SU-DHL-6 (cell line): ENCODE measurements at regions not wholly inside any gene's neighbourhood (a gene's known extent, or its start where the extent isn't known, plus 50 kb on each side); places are given as distances from the start of the nearest gene placed in this dataset.

Experiments used
- H2AFZ ChIP-seq: fragments of 200-600 bp; sonication (generic); 2 replicates; pipeline ENCODE4 v1.6.1; 2014; ENCODE audit warnings: low read depth, mild to moderate bottlenecking, moderate library complexity, mixed read lengths, antibody characterized with exemption, low read length; ENCODE audit not compliant: severe bottlenecking
- H3F3A ChIP-seq: fragments of 200-600 bp; shearing (Covaris generic); 2 replicates; pipeline ENCODE4 v1.6.0; 2016; ENCODE audit warnings: antibody characterized with exemption, mild to moderate bottlenecking; ENCODE audit not compliant: insufficient read depth
- H3K27ac ChIP-seq: fragments of 200-600 bp; sonication (generic); 2 replicates; pipeline ENCODE4 v1.5.1; 2016; ENCODE audit warnings: low read depth, mild to moderate bottlenecking, low read length, moderate library complexity, mixed read lengths
- H3K27me3 ChIP-seq: fragments of 200-600 bp; sonication (generic), shearing (Covaris generic); 2 replicates; pipeline ENCODE4 v1.6.0; 2014; ENCODE audit warnings: mild to moderate bottlenecking, low read length
- H3K36me3 ChIP-seq: fragments of 200-600 bp; sonication (generic); 2 replicates; pipeline ENCODE4 v1.6.1; 2014; ENCODE audit warnings: mild to moderate bottlenecking, low read length, mixed read lengths
- H3K4me2 ChIP-seq: fragments of 300-600, 200-600 bp; shearing (Covaris generic), sonication (generic); 2 replicates; pipeline ENCODE4 v1.6.0; 2014; ENCODE audit warnings: low read length, low read depth, mild to moderate bottlenecking; ENCODE audit not compliant: poor library complexity, severe bottlenecking
- H3K4me3 ChIP-seq: fragments of 200-600 bp; sonication (generic); 2 replicates; pipeline ENCODE4 v1.5.1; 2014; ENCODE audit warnings: antibody characterized with exemption, low read length, mild to moderate bottlenecking, mixed read lengths; ENCODE audit not compliant: insufficient read depth, poor library complexity, severe bottlenecking
- H3K79me2 ChIP-seq: fragments of 200-600 bp; sonication (generic); 2 replicates; pipeline ENCODE4 v1.6.1; 2014; ENCODE audit warnings: mild to moderate bottlenecking, low read length, moderate library complexity; ENCODE audit not compliant: insufficient read depth
- H3K9ac ChIP-seq: fragments of 200-600 bp; sonication (generic); 2 replicates; pipeline ENCODE4 v1.7.0; 2014; ENCODE audit warnings: mild to moderate bottlenecking, low read length
- H3K9me2 ChIP-seq: fragments of 200-600 bp; sonication (generic); replicated peaks from 2 replicates; pipeline ENCODE4 v1.6.1; 2014; ENCODE audit warnings: low read length; ENCODE audit not compliant: insufficient read depth
- H3K9me3 ChIP-seq: fragments of 200-600 bp; sonication (generic); 2 replicates; pipeline ENCODE4 v1.6.1; 2014; ENCODE audit warnings: low read length, mixed read lengths; ENCODE audit not compliant: insufficient read depth
- H4K20me1 ChIP-seq: fragments of 200-600 bp; sonication (generic); 2 replicates; pipeline ENCODE4 v1.6.1; 2014; ENCODE audit warnings: low read depth, mild to moderate bottlenecking, antibody characterized with exemption, low read length, moderate library complexity, mixed read lengths
- CTCF ChIP-seq: fragments of 200-600 bp; sonication (generic); IDR thresholded peaks from one replicate; pipeline ENCODE4 v1.5.1; 2017; ENCODE audit warnings: antibody characterized with exemption, mild to moderate bottlenecking, low read length, moderate library complexity; ENCODE audit not compliant: insufficient read depth, poor library complexity, severe bottlenecking
- EZH2phosphoT487 ChIP-seq: fragments of 200-600 bp; sonication (generic), shearing (Covaris generic); conservative IDR thresholded peaks from 2 replicates; pipeline ENCODE4 v1.6.1; 2018; ENCODE audit warnings: mild to moderate bottlenecking, antibody characterized with exemption, low read length, moderate library complexity, mixed read lengths

GRCh38 chr2:134199123-134199522, 54.7 kb upstream of the MGAT5 start:
- Histone ChIP-seq H3K4me3 (no peak overlapping the region), H3K27ac (no peak overlapping the region), H3K4me2 (no peak overlapping the region), H3K9me2 (no peaks in the 10 kb centered on the region), H3K9ac (no peak overlapping the region), H3F3A (no peaks in the 10 kb centered on the region), H3K79me2 (peaks cover 16% of the 10 kb centered on the region; the same call in 1 of the 2 replicates), H3K9me3 (no peaks in the 10 kb centered on the region), H3K36me3 (no peaks in the 10 kb centered on the region), H4K20me1 (no peaks in the 10 kb centered on the region; the same call in 1 of the 2 replicates), H2AFZ (no peak overlapping the region), H3K27me3 (no peaks in the 10 kb centered on the region)
- no peak for TF ChIP-seq CTCF
- no peak for TF ChIP-seq EZH2phosphoT487

GRCh38 chr2:134200036-134200618, 53.7 kb upstream of the MGAT5 start:
- TF ChIP-seq EZH2phosphoT487 (no peak), CTCF (no peak)
- Histone ChIP-seq H3K36me3 (no peaks in the 10 kb centered on the region), H3K27ac (no peak overlapping the region), H3K79me2 (peaks cover 11% of the 10 kb centered on the region; the same call in 1 of the 2 replicates), H2AFZ (no peak overlapping the region), H3K9ac (no peak overlapping the region), H3K27me3 (no peaks in the 10 kb centered on the region), H3K4me3 (no peak overlapping the region), H3K9me2 (no peaks in the 10 kb centered on the region), H4K20me1 (no peaks in the 10 kb centered on the region; the same call in 1 of the 2 replicates), H3K9me3 (no peaks in the 10 kb centered on the region), H3F3A (no peaks in the 10 kb centered on the region), H3K4me2 (no peak overlapping the region)

GRCh38 chr2:134201533-134201932, 52.3 kb upstream of the MGAT5 start:
- Histone ChIP-seq H3K79me2 (peaks cover 5% of the 10 kb centered on the region; the same call in 1 of the 2 replicates), H2AFZ (no peak overlapping the region), H3K27ac (no peak overlapping the region), H3K9me3 (no peaks in the 10 kb centered on the region), H3K4me3 (no peak overlapping the region), H3F3A (no peaks in the 10 kb centered on the region), H3K27me3 (no peaks in the 10 kb centered on the region), H3K4me2 (no peak overlapping the region), H4K20me1 (no peaks in the 10 kb centered on the region; the same call in 1 of the 2 replicates), H3K36me3 (no peaks in the 10 kb centered on the region), H3K9me2 (no peaks in the 10 kb centered on the region), H3K9ac (no peak overlapping the region)
- no peak for TF ChIP-seq CTCF
- no peak for TF ChIP-seq EZH2phosphoT487
